ENCODE measurements at regions not wholly inside any gene's neighbourhood (a gene's known extent, or its start where the extent isn't known, plus 50 kb on each side); places are given as distances from the start of the nearest gene placed in this dataset.

GRCh38 chr3:104992676-104993075 is 374.0 kb upstream of the ALCAM start:
- no peak overlapping the region for H3K14ac ChIP-seq (ENCODE audit: insufficient read depth, low read length)
- no peak overlapping the region for H2BK15ac ChIP-seq (ENCODE audit: low read depth, low read length)
- H3K9ac ChIP-seq (ENCODE audit: extremely low read depth, insufficient read length, low read length), result no peak overlapping the region
- no peaks in the 10 kb centered on the region for H3K4me1 ChIP-seq (ENCODE audit: insufficient read depth, low read length)
- no peak overlapping the region for H3K27ac ChIP-seq (ENCODE audit: insufficient read length, low read depth, low read length)
- Mint-ChIP-seq H3K27me3 (ENCODE audit: low read depth) (no peaks in the 10 kb centered on the region), H3K4me1 (peaks cover 7% of the 10 kb centered on the region in 2 experiments), H3K36me3 (ENCODE audit: insufficient read depth in 1 of 3, low read depth in 3 of 3) (peaks cover 0 to 1% (median under 1%) of the 10 kb centered on the region in 3 experiments; a peak in 3 of 7 replicates), H3K9me3 (no peaks in the 10 kb centered on the region; a peak in 2 of 5 replicates), H3K27ac (peak overlapping the region; percentile 7 to 78 (median 48); a peak in 3 of 7 replicates), H3K4me3 (no peak overlapping the region; a peak in 1 of 5 replicates)
- no peaks in the 10 kb centered on the region for H3K27me3 ChIP-seq (ENCODE audit: insufficient read depth, low read length)
- H2BK5ac ChIP-seq (ENCODE audit: insufficient read length, low read length), result no peak overlapping the region
- no peak overlapping the region for H2AFZ ChIP-seq (ENCODE audit: low read length)
- no peaks in the 10 kb centered on the region for H3K79me1 ChIP-seq (ENCODE audit: insufficient read depth, low read depth, low read length, poor library complexity, severe bottlenecking)
- DNase-seq, result no peak
- no peak overlapping the region for H3K4ac ChIP-seq (ENCODE audit: low read depth, low read length)
- H3K9me3 ChIP-seq (ENCODE audit: control insufficient read depth, low read depth, low read length), result no peaks in the 10 kb centered on the region
- no peak overlapping the region for H3T11ph ChIP-seq (ENCODE audit: low read length)
- no peaks in the 10 kb centered on the region for H4K20me1 ChIP-seq (ENCODE audit: control insufficient read depth, insufficient read depth, insufficient read length)
- H4K5ac ChIP-seq (ENCODE audit: insufficient read length, low read depth, low read length), result no peak overlapping the region
- H3K79me2 ChIP-seq (ENCODE audit: insufficient read depth, low read length), result no peaks in the 10 kb centered on the region
- no peak overlapping the region for H2AK5ac ChIP-seq (ENCODE audit: insufficient read length, low read length)
- WGBS (ENCODE audit: extremely low coverage, insufficient read length, low lambda C conversion rate), result no CpG with 5 or more reads among the region's 3 CpGs
- TF ChIP-seq CTCF (conservative IDR thresholded peaks at IDR 0.05), result no peak
- no peak overlapping the region for H2BK12ac ChIP-seq (ENCODE audit: insufficient read length, low read depth, low read length)
- no peak overlapping the region for H3K23ac ChIP-seq (ENCODE audit: insufficient read length, low read depth, low read length)
- no peaks in the 10 kb centered on the region for H3K23me2 ChIP-seq (ENCODE audit: insufficient read length, low read depth, low read length, poor library complexity, severe bottlenecking)
- H3K18ac ChIP-seq (ENCODE audit: insufficient read length, low read depth, low read length), result no peak overlapping the region
- H4K91ac ChIP-seq (ENCODE audit: insufficient read length, low read depth, low read length), result no peak overlapping the region
- no peak overlapping the region for H3K4me2 ChIP-seq (ENCODE audit: insufficient read depth, insufficient read length, low read length)
- H4K8ac ChIP-seq (replicated peaks; ENCODE audit: insufficient read length, low read depth, low read length), result no peak overlapping the region
- H3K56ac ChIP-seq (ENCODE audit: insufficient read length, low read depth, low read length), result no peak overlapping the region
- no peak overlapping the region for H2BK120ac ChIP-seq (ENCODE audit: low read depth, low read length, poor library complexity, severe bottlenecking)
- H2BK20ac ChIP-seq (ENCODE audit: low read depth, low read length, poor library complexity, severe bottlenecking), result no peak overlapping the region
